ENCODE measurements at regions not wholly inside any gene's neighbourhood (a gene's known extent, or its start where the extent isn't known, plus 50 kb on each side); places are given as distances from the start of the nearest gene placed in this dataset.

DNA sequence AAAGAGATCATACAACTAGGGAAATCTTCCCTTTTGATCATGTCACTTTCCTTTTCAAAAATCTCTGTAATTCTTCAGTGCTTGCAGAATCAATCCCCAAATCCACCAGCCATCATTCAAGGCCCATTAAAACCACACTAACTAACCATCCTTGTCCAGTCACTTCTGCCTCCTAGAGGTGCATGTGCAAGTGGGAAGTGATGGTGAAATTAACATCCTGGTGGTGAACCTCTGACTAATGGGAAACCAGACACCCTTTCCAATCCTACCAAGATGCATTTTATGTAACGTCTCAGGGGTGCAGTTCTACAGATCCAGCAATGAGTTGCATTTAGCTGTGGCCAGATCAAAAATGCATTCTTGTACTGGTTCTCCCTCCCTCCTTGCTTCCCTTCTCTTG, 341.8 kb downstream of the RAPGEF2 start:
- no peak for DNase-seq (ENCODE audit: low spot score)

DNA sequence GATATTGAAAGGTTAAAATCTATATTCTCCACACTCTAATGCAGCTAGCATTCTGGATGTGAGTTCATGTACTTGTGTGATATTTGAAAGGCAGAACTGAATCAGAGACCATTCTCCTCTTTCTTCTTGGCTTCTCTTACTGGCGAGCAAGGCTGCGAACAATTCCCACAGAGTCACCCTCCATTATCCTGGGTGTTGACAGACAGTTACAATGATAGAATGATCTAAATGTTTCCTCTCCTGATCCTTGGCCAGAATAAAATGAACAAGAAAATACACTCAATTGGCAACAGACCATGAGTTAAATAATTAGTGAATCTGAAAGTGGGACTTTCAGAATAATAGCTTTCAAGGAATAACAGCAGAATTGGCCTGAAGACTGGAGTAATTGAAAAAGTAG, 342.8 kb downstream of the RAPGEF2 start:
- no peak for DNase-seq (ENCODE audit: low spot score)

DNA sequence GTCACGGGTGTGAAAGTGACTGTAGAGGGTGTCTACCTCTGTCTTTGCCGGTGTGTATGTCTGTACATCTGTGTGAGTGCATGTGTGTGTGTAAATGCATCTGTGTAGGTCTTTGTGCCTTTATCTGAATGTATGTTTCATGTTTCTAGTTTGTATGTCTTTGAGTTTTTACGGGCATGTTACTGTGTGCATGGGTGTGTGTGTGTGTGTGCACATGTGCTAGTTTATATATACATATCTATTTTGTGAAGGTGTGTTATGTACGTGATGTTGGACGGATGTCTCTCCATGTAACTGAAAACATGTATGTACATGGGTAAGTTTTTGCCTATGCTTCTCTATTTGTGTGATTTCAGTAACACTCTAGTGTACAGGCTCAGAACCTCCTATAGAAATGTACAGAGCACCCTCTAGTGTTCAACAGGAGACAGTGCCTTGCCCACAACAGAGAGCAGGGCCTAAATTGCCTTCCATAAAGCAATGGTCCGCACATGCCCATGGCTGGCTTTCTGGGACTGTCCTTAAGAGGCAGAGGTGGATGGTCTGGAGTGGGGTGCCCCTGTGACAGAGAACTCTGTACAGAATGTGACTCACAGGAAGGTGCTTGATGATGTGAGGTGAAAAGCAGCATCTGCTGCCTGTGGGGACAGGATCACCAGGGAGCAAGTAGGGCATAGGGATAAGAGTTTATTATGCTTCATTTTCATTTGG, 343.5 kb downstream of the RAPGEF2 start:
- peak; percentile 7 for DNase-seq (ENCODE audit: low spot score)

DNA sequence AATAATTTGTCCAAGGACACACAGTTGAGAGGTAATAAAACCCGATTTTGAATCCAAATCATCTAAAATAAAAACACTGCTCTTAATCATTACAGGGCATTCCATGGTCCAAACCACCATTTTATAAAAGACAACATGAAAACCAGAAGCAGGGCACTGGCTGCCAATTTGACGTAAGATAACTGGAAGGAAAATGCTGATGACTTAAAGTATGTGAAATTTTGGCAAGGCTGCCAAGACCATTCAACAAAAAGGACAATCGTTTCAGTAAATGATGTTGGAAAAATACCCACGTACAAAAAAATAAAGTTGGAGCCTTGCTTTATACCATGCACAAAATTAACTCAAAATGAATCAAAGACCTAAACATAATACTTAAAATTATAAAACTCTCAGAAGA, 344.4 kb downstream of the RAPGEF2 start:
- DNase-seq (ENCODE audit: low spot score): no peak

DNA sequence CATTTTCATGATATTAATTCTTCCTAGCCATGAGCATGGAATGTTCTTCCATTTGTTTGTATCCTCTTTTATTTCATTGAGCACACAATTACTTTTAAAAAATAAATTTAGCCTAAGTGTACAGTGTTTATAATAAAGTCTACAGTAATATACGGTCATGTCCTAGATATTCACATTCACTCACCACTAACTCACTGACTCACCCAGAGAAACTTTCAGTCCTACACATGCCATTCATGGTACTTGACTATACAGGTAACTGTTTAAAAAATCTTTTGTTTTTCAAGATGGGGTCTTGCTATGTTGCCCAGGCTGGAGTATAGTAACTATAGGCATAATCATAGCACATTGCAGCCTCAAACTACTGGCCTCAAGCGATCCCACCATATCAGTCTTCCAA, 348.1 kb downstream of the RAPGEF2 start:
- no peak for DNase-seq (ENCODE audit: low spot score)

DNA sequence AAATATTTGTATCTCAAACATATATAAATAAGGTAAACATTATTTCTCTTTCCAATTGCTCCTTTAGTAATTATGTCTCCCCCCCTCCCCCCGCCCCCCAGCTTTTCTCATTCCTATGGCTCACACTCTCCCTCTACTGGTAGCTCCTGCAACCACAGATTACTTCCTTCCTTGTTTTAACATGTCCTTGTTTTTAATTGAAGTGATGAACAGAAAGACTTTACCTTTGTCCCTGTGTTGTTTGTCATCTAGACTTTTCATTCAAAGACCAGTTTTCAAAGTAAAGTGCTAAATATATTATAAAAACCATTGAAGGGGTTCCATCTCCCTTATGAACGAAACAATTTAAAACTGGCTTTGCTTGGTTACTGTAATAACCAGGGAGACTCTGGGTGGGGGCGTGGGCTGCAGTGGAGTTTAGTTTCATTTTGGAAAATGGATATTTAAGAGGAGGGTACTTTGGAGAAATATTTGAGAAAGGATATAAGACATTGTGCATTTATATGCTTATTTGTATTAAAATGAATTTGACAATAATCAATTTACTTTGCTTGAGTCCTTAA, 352.9 kb downstream of the RAPGEF2 start:
- DNase-seq (ENCODE audit: low spot score): no peak

DNA sequence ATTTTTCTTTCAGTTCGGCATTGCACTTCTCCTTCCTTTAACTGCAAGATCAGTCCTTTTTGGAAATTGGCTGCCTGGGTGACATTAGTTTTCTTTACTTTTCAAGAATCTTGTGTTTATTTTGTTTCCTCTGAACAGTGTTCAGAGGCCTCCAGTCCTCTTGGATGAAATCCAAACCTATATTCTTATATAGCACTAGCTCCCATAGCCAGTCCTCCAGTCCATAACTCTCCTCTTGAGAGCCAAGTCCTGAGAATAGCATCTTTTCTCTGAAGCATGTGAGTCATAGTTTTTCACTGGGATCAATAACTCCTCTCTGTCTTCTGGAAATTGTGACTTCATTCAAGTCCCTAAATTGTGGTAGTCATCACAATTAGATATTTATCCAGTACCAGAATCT, 357.5 kb downstream of the RAPGEF2 start:
- DNase-seq (ENCODE audit: low spot score): no peak

DNA sequence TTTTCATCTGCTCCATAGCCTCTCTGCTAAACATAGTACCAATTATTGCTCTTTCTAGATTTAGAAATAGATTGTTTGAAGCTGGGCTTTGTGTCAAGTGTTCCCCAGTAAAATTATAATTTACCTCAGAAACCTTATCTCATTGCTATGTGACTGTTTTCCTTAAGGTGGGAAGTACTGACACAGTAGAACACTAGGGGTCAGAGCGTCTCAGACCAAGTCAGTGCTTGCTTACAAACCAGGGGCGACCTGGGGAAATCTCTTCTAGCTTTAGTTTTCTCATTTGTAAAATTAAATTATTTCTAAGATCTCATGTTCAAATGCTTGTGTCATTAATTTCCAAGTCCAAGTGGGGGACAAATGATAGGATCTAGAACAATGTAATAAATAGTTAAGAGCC, 360.4 kb downstream of the RAPGEF2 start:
- no peak for DNase-seq (ENCODE audit: low spot score)

DNA sequence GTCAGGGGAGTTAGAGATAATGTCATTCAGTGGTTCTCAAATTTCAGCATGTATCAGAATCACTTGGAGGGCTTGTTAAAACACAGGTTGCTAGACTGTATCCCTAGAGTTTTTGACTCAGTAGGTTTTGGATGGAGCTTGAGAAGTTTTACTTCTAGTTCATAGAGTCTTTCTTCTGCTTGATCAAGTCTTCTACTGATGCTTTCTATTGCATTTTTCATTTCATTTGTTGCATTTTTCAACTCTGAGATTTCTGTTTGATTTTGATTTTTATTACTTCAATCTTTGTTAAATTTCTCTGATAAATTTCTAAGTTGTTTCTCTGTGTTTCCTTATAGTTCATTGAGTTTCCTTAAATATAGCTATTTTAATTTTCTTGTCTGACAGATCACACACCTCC, 361.4 kb downstream of the RAPGEF2 start:
- no peak for DNase-seq (ENCODE audit: low spot score)

DNA sequence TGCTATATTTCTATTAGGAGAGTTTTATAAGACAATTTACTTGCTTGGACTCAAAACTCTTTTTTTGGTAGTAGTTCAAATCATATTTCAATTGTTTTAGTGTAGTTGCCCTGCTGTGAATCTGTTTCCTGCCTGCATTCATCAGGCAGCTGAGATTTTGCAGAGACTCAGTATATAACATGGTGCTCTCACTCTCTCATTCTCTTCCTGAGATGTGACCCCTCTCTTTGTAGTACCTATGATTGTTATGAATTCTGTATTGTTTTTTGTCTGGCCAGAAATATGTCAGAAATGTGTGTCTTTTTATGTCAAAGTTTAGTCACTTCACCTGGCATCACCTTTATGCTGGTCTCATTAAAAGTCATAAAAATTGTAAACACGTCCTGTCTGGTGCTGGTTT, 374.0 kb downstream of the RAPGEF2 start:
- DNase-seq (ENCODE audit: low spot score): no peak

DNA sequence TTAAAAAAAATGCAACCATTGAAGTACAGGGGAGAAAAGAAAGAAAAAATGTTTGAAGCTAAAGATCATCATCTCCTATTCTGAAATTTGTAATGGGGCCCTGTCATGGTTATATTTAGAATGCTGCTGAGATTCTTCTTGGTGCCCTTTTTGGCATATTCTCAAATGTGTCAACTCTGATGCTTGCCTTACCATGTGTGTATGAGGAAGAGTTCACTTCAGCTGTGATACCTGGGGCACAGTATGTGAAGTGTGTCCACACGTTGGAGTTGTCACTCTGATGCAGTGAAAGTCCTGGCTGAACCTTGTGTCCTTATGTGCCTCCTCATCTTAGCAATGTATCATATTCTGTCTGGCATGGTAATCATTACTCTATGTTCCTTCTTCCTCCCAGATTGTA, 377.9 kb downstream of the RAPGEF2 start:
- no peak for DNase-seq (ENCODE audit: low spot score)

DNA sequence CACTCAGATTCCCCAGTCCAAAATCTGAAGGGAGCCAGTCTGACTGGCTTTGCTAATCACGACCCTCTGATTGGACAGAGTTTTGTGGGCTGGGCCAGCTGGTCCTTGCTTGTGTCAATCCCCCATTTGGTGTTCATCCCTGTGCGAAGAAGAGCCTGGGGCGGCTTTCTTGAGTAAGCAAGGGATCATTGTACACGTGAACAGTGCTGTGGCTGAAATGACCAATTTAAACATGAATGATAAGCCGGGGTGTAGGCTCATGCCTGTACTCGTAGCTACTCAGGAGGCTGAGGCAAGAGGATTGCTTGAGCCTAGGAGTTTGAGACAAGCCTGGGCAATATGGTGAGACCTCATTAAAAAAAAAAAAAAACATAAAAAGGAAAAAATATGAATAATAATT, 379.1 kb downstream of the RAPGEF2 start:
- DNase-seq (ENCODE audit: low spot score): no peak

DNA sequence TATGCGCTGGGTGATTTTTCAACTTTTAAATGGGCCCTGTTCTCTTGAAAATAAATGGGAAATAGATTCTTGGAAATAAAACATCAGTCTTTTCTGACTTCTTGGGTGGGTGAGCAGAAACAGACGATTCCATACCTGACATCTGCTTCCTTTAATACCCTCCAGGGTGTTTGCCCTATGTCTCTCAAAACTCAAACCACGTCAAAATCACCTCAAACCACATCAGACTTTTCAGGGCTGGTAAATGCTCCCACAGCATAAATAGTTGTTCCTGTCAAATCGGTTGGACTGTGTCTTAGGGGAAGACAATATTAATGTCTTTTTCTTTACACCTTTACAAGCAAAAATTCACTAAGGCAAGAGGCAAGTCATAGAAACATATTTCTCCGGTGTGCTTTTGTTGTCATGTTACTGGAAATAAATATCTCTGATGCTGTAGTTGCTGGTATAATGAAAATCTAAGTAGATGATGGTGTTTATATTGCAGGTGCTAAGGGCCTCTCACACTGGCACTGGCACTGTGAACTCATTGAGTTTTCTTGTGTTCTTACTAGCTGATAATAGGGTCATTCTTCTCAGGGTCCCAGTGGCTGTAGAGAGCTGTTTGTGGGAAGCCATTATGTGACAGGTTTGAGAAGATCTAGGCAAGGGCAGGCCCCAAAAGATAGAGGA, 380.4 kb downstream of the RAPGEF2 start:
- no peak for DNase-seq (ENCODE audit: low spot score)

DNA sequence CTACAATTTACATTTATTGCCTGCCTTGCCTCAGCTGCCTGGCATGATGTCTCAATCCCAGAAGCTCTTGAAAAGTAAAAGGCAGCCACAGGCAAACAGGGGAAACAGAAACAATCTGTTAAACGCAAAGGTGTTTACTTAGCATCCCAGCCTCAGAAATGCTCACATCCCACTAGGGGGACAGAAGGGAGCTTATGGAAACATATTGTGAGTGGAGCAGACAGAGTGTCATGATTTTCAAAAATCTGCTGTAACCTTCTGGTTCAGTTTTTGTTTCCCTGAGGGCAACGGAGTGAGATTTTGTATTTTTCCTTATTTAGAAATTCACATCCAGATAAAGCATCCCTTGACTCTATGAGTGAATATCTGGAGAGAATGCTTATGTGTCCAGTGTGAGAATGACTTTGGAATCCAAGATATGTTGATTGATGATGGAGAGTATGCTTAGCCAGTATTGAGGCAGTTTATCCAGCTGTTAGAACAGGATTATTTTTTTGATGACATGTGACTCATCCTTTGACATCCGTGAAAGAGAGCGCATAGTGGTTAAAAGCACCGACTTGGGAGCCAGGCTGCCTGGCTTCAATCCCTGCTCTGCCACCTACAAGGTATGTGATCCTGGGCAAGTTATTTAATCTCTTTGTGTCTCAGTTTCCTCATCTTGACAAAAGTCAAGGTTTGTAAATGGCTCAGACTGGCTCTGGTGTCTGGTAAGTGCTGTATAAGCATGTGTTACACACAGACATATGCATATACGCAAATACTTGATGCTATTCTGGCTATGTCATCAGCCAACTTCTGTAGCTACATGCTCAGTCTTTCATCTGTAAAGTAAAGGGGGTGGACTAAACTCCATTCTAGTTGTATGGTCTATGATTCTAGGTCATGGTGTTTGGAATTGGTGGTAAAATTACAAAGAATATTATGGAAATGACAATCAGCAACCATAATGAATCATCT, 381.2 kb downstream of the RAPGEF2 start:
- no peak for DNase-seq (ENCODE audit: low spot score)

DNA sequence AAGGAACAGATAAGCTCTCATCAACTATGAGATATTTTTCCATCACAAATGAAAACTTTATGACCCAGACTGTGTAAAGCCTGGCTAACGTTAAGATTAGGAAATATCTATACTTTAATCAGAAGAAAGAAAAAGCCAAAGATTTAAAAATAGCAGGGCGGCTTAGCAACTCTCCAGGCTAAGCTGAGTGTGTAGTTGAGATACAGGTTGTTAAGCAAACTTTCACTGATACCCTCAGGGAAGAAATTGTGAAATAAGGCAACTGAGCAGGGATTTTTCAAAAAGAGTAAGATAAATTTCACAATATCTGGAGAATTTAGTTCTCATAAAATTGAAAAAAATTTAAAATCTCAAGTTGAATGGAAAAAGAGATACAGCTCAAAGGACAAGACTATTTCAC, 382.0 kb downstream of the RAPGEF2 start:
- DNase-seq (ENCODE audit: low spot score): no peak

DNA sequence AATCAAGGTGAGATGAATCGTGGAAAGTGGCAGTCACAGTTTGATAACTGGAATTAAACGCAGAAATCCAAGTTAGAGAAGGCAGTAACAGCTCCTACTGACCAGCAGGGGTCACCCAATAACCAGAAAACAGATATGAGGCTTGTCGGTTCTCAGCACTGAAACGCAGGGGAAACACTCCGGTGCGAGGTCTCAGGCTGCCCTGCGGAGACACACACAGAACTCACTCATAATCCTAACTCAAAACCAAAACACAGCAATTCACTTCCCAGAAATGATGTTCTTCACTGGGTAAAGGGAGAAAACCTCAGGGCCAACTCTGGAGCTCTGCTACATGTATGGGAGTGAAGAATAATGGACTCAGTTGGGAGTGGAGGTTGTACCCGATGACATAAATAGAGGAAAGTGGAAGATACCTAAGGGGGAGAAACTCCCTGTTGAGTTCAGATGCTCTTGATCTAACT, 384.4 kb downstream of the RAPGEF2 start:
- DNase-seq (ENCODE audit: low spot score): peak; percentile 5

DNA sequence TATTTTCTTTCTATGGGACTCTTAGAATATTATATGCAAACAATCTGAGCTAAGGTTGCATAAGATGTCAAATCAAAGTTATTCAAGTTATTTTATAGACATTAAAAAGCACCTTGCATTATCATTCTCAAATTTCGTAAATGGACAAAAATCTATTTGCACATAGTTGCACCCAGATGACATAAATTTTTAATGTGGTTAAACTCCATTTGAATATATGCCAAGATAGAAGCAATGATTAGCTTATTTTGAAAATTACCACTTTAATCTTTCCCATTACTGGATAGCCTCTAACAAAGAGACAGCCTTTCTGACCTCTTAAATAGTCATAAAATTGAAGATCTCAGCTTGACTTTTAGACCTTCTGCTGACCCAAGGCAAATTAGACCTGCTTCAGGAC, 386.8 kb downstream of the RAPGEF2 start:
- DNase-seq (ENCODE audit: low spot score): no peak

DNA sequence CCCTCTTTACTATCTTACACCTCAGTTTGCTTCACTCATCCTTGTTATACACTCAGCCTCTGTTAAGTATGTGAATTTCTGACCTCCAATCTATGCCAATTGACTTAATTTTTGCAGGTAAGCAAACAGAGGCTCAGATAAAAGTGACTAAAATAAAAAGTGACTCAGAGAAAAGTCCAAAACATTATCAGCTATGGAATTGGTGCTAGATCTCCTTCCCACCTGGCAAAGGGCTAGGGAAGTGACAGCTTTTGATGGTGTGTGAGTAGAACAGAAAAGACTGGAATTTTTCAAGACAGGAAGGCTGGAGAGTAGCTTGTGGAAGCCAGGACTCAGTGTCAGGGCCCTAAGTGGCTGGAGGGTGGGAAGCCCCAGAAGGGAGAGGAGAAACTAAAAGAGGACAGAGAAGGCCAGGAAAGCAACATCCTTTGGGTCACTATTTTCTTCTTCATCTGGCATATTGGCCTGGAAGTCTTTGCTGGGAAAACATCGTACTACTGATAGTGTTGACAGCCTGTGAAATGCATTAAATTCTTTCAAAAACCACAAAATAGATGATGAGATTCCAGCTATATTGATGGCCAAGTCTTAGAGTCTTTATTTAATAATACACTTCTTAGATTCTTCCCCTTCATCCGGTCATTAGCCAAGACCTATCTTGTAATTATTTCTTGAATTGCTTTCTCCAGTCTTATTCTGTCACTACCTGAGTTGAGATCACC, 392.8 kb downstream of the RAPGEF2 start:
- no peak for DNase-seq (ENCODE audit: low spot score)

DNA sequence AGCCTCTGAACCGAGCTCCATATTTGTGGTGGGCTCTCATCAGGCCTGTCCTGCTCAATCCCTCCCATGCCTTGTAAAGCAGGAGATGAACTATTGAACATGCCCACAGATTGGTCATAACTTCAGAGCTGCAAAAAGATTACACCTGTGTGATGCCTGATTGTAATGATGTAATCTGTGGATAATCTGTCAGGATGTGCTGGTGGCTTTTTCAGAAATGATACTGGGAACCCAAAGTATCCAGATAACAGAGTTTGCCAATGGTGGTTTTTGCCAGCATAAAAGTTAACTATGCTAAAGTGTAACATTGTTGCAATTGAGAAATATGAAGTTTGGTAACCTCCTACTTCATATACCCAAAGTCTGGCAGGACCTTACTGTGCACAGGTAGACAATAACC, 393.4 kb downstream of the RAPGEF2 start:
- DNase-seq (ENCODE audit: low spot score): no peak

DNA sequence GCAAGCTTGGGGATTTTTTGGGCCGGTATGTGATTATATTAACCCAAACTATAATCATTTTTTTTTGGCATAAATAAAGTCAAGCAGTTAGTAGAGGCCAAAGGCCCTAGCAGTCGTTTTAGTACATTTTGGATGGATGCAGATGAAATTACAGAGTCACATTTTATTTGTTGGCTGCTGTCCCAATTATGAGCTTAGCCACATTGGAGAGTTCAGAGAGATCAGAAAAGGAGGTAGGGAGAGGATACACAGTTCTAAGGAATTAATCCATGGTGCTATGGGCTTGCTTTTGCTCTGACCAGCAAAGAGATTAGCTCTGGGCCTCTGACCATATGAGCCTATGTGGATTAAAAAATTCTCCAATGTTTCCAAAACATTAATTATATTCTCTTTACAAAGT, 395.1 kb downstream of the RAPGEF2 start:
- DNase-seq (ENCODE audit: low spot score): no peak

DNA sequence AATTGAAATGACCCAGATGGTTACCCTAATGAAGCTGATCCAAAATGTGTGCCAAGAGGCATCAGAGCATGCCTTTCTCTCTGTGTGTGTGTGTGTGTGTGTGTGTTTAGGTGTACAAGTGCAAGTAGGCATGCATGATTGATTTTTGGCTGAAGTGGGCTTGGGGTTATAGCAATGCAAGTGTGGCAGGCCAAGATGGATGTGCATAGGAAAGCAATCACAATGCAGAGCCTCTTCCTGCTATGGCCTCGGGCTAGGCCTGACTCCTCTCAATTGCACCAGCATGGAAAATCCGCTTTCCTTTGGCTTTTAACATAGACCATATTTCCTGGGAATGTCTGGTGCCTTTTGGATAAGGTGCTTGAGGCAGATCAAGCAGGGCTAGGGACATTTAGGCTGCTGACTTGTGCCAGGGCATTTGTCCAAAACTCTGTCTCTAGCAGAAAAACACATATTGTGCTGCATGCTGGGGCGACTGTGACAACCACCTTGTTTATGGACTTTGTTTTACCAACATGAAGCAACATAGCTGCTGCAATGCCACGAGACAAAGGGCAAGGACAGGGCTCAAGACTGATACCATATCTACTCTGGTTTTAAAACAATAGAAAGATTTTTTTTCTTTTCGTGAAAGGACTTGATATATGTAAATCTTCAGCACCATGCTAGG, 395.7 kb downstream of the RAPGEF2 start:
- DNase-seq (ENCODE audit: low spot score): no peak

All from CD4-positive, alpha-beta T cell treated with Interleukin-6 at 100 ng/mL for 8 hours (primary cell).